Fibroblast of skin of abdomen (primary cell): ENCODE measurements at regions not wholly inside any gene's neighbourhood (a gene's known extent, or its start where the extent isn't known, plus 50 kb on each side); places are given as distances from the start of the nearest gene placed in this dataset.
"Not testable (repeated sequence)": the region's sequence is repeated elsewhere in the genome, so short reads cannot be mapped to it uniquely, and the experiment has no call there.

Source experiments
- DNase-seq: peaks from one replicate; pipeline ENCODE4 v3.0.0-alpha.2; 2013

- no peak for DNase-seq
Observed at GRCh38 chr1:112855152-112855828, 100.7 kb downstream of the SLC16A1 start.

GRCh38 chr1:112854368-112854984 lies 101.5 kb downstream of the SLC16A1 start:
- DNase-seq, result not testable (repeated sequence)

GRCh38 chr1:112853915-112854314 lies 102.1 kb downstream of the SLC16A1 start:
- not testable (repeated sequence) for DNase-seq

- DNase-seq, result no peak
Observed at GRCh38 chr1:112852934-112853333, 103.1 kb downstream of the SLC16A1 start.

- no peak for DNase-seq
Observed at GRCh38 chr1:112852276-112852675, 103.7 kb downstream of the SLC16A1 start.

GRCh38 chr1:112850034-112850757 lies 105.8 kb downstream of the SLC16A1 start:
- no peak for DNase-seq

GRCh38 chr1:112849425-112850033 lies 106.5 kb downstream of the SLC16A1 start:
- DNase-seq, result peak; percentile 38

- DNase-seq, result no peak
Observed at GRCh38 chr1:112841825-112842224, 114.2 kb downstream of the SLC16A1 start.

GRCh38 chr1:112840631-112841624 lies 115.1 kb downstream of the SLC16A1 start:
- DNase-seq, result no peak

GRCh38 chr1:112836642-112837041 lies 119.4 kb downstream of the SLC16A1 start:
- DNase-seq, result no peak

- no peak for DNase-seq
Observed at GRCh38 chr1:112833806-112834205, 118.7 kb upstream of the PPM1J start.

GRCh38 chr1:112832259-112832658 lies 117.1 kb upstream of the PPM1J start:
- DNase-seq, result not testable (repeated sequence)

- DNase-seq, result not testable (repeated sequence)
Observed at GRCh38 chr1:112829691-112830090, 114.6 kb upstream of the PPM1J start.

- no peak for DNase-seq
Observed at GRCh38 chr1:112828716-112829115, 113.6 kb upstream of the PPM1J start.

- DNase-seq, result not testable (repeated sequence)
Observed at GRCh38 chr1:112827391-112827790, 112.3 kb upstream of the PPM1J start.

GRCh38 chr1:112826217-112826944 lies 111.2 kb upstream of the PPM1J start:
- DNase-seq, result no peak

GRCh38 chr1:112825563-112826216 lies 110.6 kb upstream of the PPM1J start:
- not testable (repeated sequence) for DNase-seq

GRCh38 chr1:112825075-112825474 lies 109.9 kb upstream of the PPM1J start:
- not testable (repeated sequence) for DNase-seq

GRCh38 chr1:112821307-112822063 lies 106.4 kb upstream of the PPM1J start:
- DNase-seq, result not testable (repeated sequence)
